HCT116 (cell line): ENCODE measurements at regions not wholly inside any gene's neighbourhood (a gene's known extent, or its start where the extent isn't known, plus 50 kb on each side); places are given as distances from the start of the nearest gene placed in this dataset.

ENCODE experiments used
- ATAC-seq: fragments of 200-7000 bp; cut with Tn5 transposase; 2 replicates; pipeline ENCODE4 v1.9.1; 2020; ENCODE audit warnings: mild to moderate bottlenecking, moderate library complexity
- BruUV-seq: library from RNA; stranded (reverse); fragments of 400-500 nt; replicated peaks from 2 replicates; lab custom pipeline; 2021; lab: Mats Ljungman, UMichigan
- CTCF ChIA-PET: fragments of 300-600 bp; sonication (Branson Sonifier 250); formaldehyde crosslinking; loops from one replicate; lab custom pipeline; 2021; ENCODE audit warnings: antibody characterized with exemption; lab: Charles Lee
- POLR2A ChIA-PET: fragments of 300-600, 350-600 bp; sonication (Branson Sonifier 250); formaldehyde crosslinking; loops from one replicate; lab custom pipeline; 2021; ENCODE audit warnings: antibody characterized with exemption; lab: Charles Lee
- RAD21 ChIA-PET, 2 experiments: fragments of 300-600 bp; sonication (Branson Sonifier 250); formaldehyde crosslinking; loops; one replicate each; lab custom pipeline; 2023; ENCODE audit warnings: low total read pairs in 2 of 2; ENCODE audit not compliant: uncharacterized antibody in 2 of 2, unreplicated experiment in 2 of 2, low non-redundant PET in 1 of 2; lab: Charles Lee
- DNase-seq: peaks from one replicate; pipeline ENCODE4 v3.0.0-alpha.2; 2010; ENCODE audit warnings: low read depth, low spot score
- H2AFZ ChIP-seq: fragments of 200-600 bp; shearing (Covaris generic), sonication (generic); 2 replicates; pipeline ENCODE4 v1.6.1; 2017; ENCODE audit warnings: low read depth, mixed run types, mixed read lengths, antibody characterized with exemption, low read length; ENCODE audit not compliant: poor library complexity, severe bottlenecking
- H3K27ac ChIP-seq: 2 replicates; pipeline ENCODE4 v1.5.1; 2012; ENCODE audit warnings: low read depth, low read length
- H3K27me3 ChIP-seq: fragments of 200-600 bp; sonication (generic); 2 replicates; pipeline ENCODE4 v1.6.1; 2016; ENCODE audit warnings: mixed run types, low read length, mixed read lengths; ENCODE audit not compliant: insufficient read depth
- H3K36me3 ChIP-seq, 2 experiments: fragments of 200-500 bp in 1 of 2; fragments of 200-600 bp in 1 of 2; sonication (Bioruptor generic) in 1 of 2; sonication (generic) in 1 of 2; 2 replicates each; pipeline versions ENCODE4 v1.5.1 to v1.6.1; 2014 to 2016; ENCODE audit warnings: low read length in 2 of 2, inconsistent platforms in 1 of 2, mixed read lengths in 1 of 2, mixed run types in 1 of 2; ENCODE audit not compliant: insufficient read depth in 2 of 2, control insufficient read depth in 1 of 2
- H3K4me1 ChIP-seq, 2 experiments: fragments of 200-600 bp in 1 of 2; sonication (generic) in 1 of 2; 2 replicates each; pipeline versions ENCODE4 v1.5.1 to v1.6.1; 2012 to 2017; ENCODE audit warnings: low read length in 2 of 2, inconsistent platforms in 1 of 2, mild to moderate bottlenecking in 1 of 2, mixed read lengths in 1 of 2, mixed run types in 1 of 2, moderate library complexity in 1 of 2; ENCODE audit not compliant: insufficient read depth in 2 of 2, control insufficient read depth in 1 of 2
- H3K4me2 ChIP-seq: fragments of 200-600 bp; sonication (generic); 2 replicates; pipeline ENCODE4 v1.6.1; 2017; ENCODE audit warnings: mixed run types, low read length, mixed read lengths
- H3K4me3 ChIP-seq, 2 experiments: fragments of 200-600 bp in 1 of 2; sonication (generic) in 1 of 2; replicated peaks in 1 of 2; 2 replicates each; pipeline ENCODE4 v1.5.1; 2011 to 2016; ENCODE audit warnings: low read length in 2 of 2, control low read depth in 1 of 2, low read depth in 1 of 2, mild to moderate bottlenecking in 1 of 2, mixed read lengths in 1 of 2, mixed run types in 1 of 2
- H3K79me2 ChIP-seq: fragments of 200-600 bp; sonication (generic); 2 replicates; pipeline ENCODE4 v1.6.1; 2017; ENCODE audit warnings: mild to moderate bottlenecking, mixed run types, low read length, moderate library complexity, mixed read lengths; ENCODE audit not compliant: insufficient read depth
- H3K9ac ChIP-seq: fragments of 200-600 bp; sonication (generic); 2 replicates; pipeline ENCODE4 v1.6.1; 2016; ENCODE audit warnings: low read length, mixed read lengths
- H3K9me2 ChIP-seq: fragments of 200-600 bp; sonication (generic), shearing (Covaris generic); 2 replicates; pipeline ENCODE4 v1.6.1; 2017; ENCODE audit warnings: mixed run types, mild to moderate bottlenecking, moderate library complexity; ENCODE audit not compliant: insufficient read depth
- H3K9me3 ChIP-seq, 2 experiments: fragments of 200-500 bp in 1 of 2; fragments of 200-600 bp in 1 of 2; sonication (Bioruptor generic) in 1 of 2; sonication (generic) in 1 of 2; 2 replicates each; pipeline ENCODE4 v1.6.1; 2014 to 2017; ENCODE audit warnings: low read length in 2 of 2, mixed read lengths in 2 of 2, inconsistent platforms in 1 of 2, low read depth in 1 of 2, mild to moderate bottlenecking in 1 of 2, mixed run types in 1 of 2, moderate library complexity in 1 of 2; ENCODE audit not compliant: control insufficient read depth in 1 of 2, insufficient read depth in 1 of 2
- H4K20me1 ChIP-seq: fragments of 200-600 bp; sonication (generic), shearing (Covaris generic); 2 replicates; pipeline ENCODE4 v1.6.1; 2017; ENCODE audit warnings: mixed run types, mild to moderate bottlenecking, moderate library complexity; ENCODE audit not compliant: insufficient read depth
- ATF3 ChIP-seq: IDR thresholded peaks from 2 replicates; pipeline ENCODE4 v1.6.1; 2012
- CBX3 ChIP-seq: IDR thresholded peaks from 2 replicates; pipeline ENCODE4 v1.6.1; 2012; ENCODE audit warnings: low read depth
- CTCF ChIP-seq, 3 experiments: fragments of 200-600 bp in 1 of 3; sonication (generic) in 1 of 3; IDR thresholded peaks in 2 of 3; conservative IDR thresholded peaks in 1 of 3; 2 replicates each; pipeline ENCODE4 v1.5.1; 2012 to 2017; ENCODE audit warnings: low read depth in 2 of 3, low read length in 2 of 3, antibody characterized with exemption in 1 of 3, borderline replicate concordance in 1 of 3, control low read depth in 1 of 3, mild to moderate bottlenecking in 1 of 3, mixed read lengths in 1 of 3, mixed run types in 1 of 3, moderate library complexity in 1 of 3; ENCODE audit not compliant: insufficient read depth in 1 of 3
- EGR1 ChIP-seq: IDR thresholded peaks from 2 replicates; pipeline ENCODE4 v1.6.1; 2012; ENCODE audit warnings: low read depth
- ELF1 ChIP-seq: IDR thresholded peaks from 2 replicates; pipeline ENCODE4 v1.6.1; 2012; ENCODE audit warnings: low read depth, borderline replicate concordance
- EZH2 ChIP-seq: fragments of 200-600 bp; sonication (generic); IDR thresholded peaks from 2 replicates; pipeline ENCODE4 v1.6.1; 2017; ENCODE audit warnings: antibody characterized with exemption, mixed run types
- EZH2phosphoT487 ChIP-seq: fragments of 200-600 bp; IDR thresholded peaks from 2 replicates; pipeline ENCODE4 v1.6.1; 2018; ENCODE audit warnings: antibody characterized with exemption, borderline replicate concordance
- FOSL1 ChIP-seq: IDR thresholded peaks from 2 replicates; pipeline ENCODE4 v1.6.1; 2012; ENCODE audit warnings: low read depth
- JUND ChIP-seq: IDR thresholded peaks from 2 replicates; pipeline ENCODE4 v1.6.1; 2012
- POLR2A ChIP-seq: IDR thresholded peaks from 2 replicates; pipeline ENCODE4 v1.7.0; 2011; ENCODE audit warnings: borderline replicate concordance; ENCODE audit not compliant: insufficient read depth, insufficient read length; ENCODE audit errors: extremely low read depth
- POLR2AphosphoS5 ChIP-seq: IDR thresholded peaks from 2 replicates; pipeline ENCODE4 v1.6.1; 2011; ENCODE audit warnings: mild to moderate bottlenecking, low read depth, low read length, moderate library complexity
- SIN3A ChIP-seq: IDR thresholded peaks from 2 replicates; pipeline ENCODE4 v1.6.1; 2012; ENCODE audit warnings: low read depth
- SP1 ChIP-seq: IDR thresholded peaks from 2 replicates; pipeline ENCODE4 v1.6.1; 2012; ENCODE audit warnings: low read depth
- SRF ChIP-seq: IDR thresholded peaks from 2 replicates; pipeline ENCODE4 v1.6.1; 2012; ENCODE audit warnings: low read depth
- TCF7L2 ChIP-seq: IDR thresholded peaks from 2 replicates; pipeline ENCODE4 v1.7.0; 2011; ENCODE audit warnings: borderline replicate concordance, inconsistent platforms; ENCODE audit not compliant: insufficient read depth, insufficient read length; ENCODE audit errors: extremely low read depth
- ZBTB33 ChIP-seq: IDR thresholded peaks from 2 replicates; pipeline ENCODE4 v1.6.1; 2011; ENCODE audit warnings: mild to moderate bottlenecking, low read length, moderate library complexity; ENCODE audit not compliant: insufficient replicate concordance; ENCODE audit errors: extremely low read depth
- ZFX ChIP-seq: fragments of 450-650 bp; IDR thresholded peaks from 2 replicates; pipeline ENCODE4 v1.6.1; 2017
- ZNF274 ChIP-seq: fragments of 200-500 bp; sonication (Bioruptor generic); IDR thresholded peaks from 2 replicates; pipeline ENCODE4 v1.6.1; 2014; ENCODE audit warnings: mild to moderate bottlenecking, low read depth, low read length, inconsistent platforms
- intact Hi-C: fragments of 100-400 bp; cut with micrococcal nuclease; formaldehyde crosslinking; loops from 2 replicates; pipeline ENCODE4 v1.10.0; 2022

- Histone ChIP-seq H3K4me1 (no peaks in the 10 kb centered on the region), H3K9me3 (peaks cover 0 to 7% of the 10 kb centered on the region in 2 experiments; a peak in 2 of 4 replicates), H2AFZ (no peak overlapping the region), H3K36me3 (no peaks in the 10 kb centered on the region), H3K27me3 (no peaks in the 10 kb centered on the region), H4K20me1 (no peaks in the 10 kb centered on the region)
- RAD21 ChIA-PET = no interaction called here
- no peak for TF ChIP-seq ZNF274
- no peak for TF ChIP-seq ZFX
- no peak for TF ChIP-seq ZBTB33
- TF ChIP-seq ATF3 = no peak
- TF ChIP-seq SRF = no peak
- TF ChIP-seq POLR2A = no peak
- TF ChIP-seq POLR2AphosphoS5 = no peak
- no peak for TF ChIP-seq EZH2
- no peak for TF ChIP-seq ELF1
- TF ChIP-seq JUND = no peak
- TF ChIP-seq CTCF (IDR thresholded peaks at IDR 0.05 in 2 of 3, conservative IDR thresholded peaks at IDR 0.05 in 1 of 3; ENCODE audit: borderline replicate concordance in 1 of 3, insufficient read depth in 1 of 3, low read depth in 2 of 3, low read length in 2 of 3) = no peak
- no peak for TF ChIP-seq SP1
- no peak for TF ChIP-seq CBX3
- no peak for TF ChIP-seq EGR1
- no peak for TF ChIP-seq TCF7L2
- TF ChIP-seq EZH2phosphoT487 = no peak
- no peak for TF ChIP-seq FOSL1
- TF ChIP-seq SIN3A = no peak
- TF ChIP-seq, all 23 proteins: peak for 0
- BruUV-seq = no TSS peak
- H3K4me2 ChIP-seq = no peak overlapping the region
- H3K9ac ChIP-seq = no peak overlapping the region
- no peak for DNase-seq
- intact Hi-C loops = no loop called here
- H3K27ac ChIP-seq = no peak overlapping the region
- H3K79me2 ChIP-seq = no peaks in the 10 kb centered on the region
- H3K4me3 ChIP-seq = no peak overlapping the region
- ChIA-PET CTCF (no interaction called here), POLR2A (no interaction called here)
- H3K9me2 ChIP-seq = no peaks in the 10 kb centered on the region
- ATAC-seq = no peak
Measured at GRCh38 chr18:78612801-78613200, 366.8 kb upstream of the SALL3 start.
